T-helper 2 cell treated with Interferon-gamma antibody and Interleukin-4, amounts not matched to agents 100 ng/mL and 5 ng/mL, for 36 hours (primary cell): ENCODE measurements at regions not wholly inside any gene's neighbourhood (a gene's known extent, or its start where the extent isn't known, plus 50 kb on each side); places are given as distances from the start of the nearest gene placed in this dataset.

Experiments
- intact Hi-C: fragments of 100-400 bp; cut with micrococcal nuclease; formaldehyde crosslinking; loops from one replicate; pipeline ENCODE4 v1.15.1; 2023

GRCh38 chr18:61064911-61065310 is 268.3 kb upstream of the CDH20 start:
- intact Hi-C loops: no loop called here

- intact Hi-C loops: no loop called here
Measured at GRCh38 chr18:61076986-61077385, 256.2 kb upstream of the CDH20 start.

GRCh38 chr18:61079714-61080113 is 253.5 kb upstream of the CDH20 start:
- intact Hi-C loops: no loop called here

- intact Hi-C loops: no loop called here
Measured at GRCh38 chr18:61080954-61081528, 252.2 kb upstream of the CDH20 start.

- intact Hi-C loops: no loop called here
Measured at GRCh38 chr18:61082976-61083630, 250.1 kb upstream of the CDH20 start.

GRCh38 chr18:61085036-61085435 is 248.2 kb upstream of the CDH20 start:
- intact Hi-C loops: no loop called here

- intact Hi-C loops: no loop called here
Measured at GRCh38 chr18:61085761-61086160, 247.5 kb upstream of the CDH20 start.

- intact Hi-C loops: no loop called here
Measured at GRCh38 chr18:61086657-61087056, 246.6 kb upstream of the CDH20 start.

- intact Hi-C loops: loop anchor here (10.0 kb wide), 1 partner anchor 413 kb away; no protein-coding TSS in a partner anchor
Measured at GRCh38 chr18:61091379-61091778, 241.9 kb upstream of the CDH20 start.

GRCh38 chr18:61093965-61094364 is 239.3 kb upstream of the CDH20 start:
- intact Hi-C loops: loop anchor here (10.0 kb wide), 1 partner anchor 411 kb away; no protein-coding TSS in a partner anchor

- intact Hi-C loops: loop anchor here (10.0 kb wide), 1 partner anchor 409 kb away; no protein-coding TSS in a partner anchor
Measured at GRCh38 chr18:61096226-61096625, 237.0 kb upstream of the CDH20 start.

- intact Hi-C loops: no loop called here
Measured at GRCh38 chr18:61107113-61107512, 226.1 kb upstream of the CDH20 start.

GRCh38 chr18:61108706-61109105 is 224.5 kb upstream of the CDH20 start:
- intact Hi-C loops: no loop called here

GRCh38 chr18:61123309-61123708 is 209.9 kb upstream of the CDH20 start:
- intact Hi-C loops: no loop called here

GRCh38 chr18:61127714-61128467 is 205.3 kb upstream of the CDH20 start:
- intact Hi-C loops: no loop called here

- intact Hi-C loops: no loop called here
Measured at GRCh38 chr18:61129001-61129400, 204.2 kb upstream of the CDH20 start.

- intact Hi-C loops: no loop called here
Measured at GRCh38 chr18:61132031-61132430, 201.2 kb upstream of the CDH20 start.

- intact Hi-C loops: no loop called here
Measured at GRCh38 chr18:61133783-61134182, 199.4 kb upstream of the CDH20 start.

GRCh38 chr18:61136711-61137251 is 196.4 kb upstream of the CDH20 start:
- intact Hi-C loops: no loop called here

- intact Hi-C loops: no loop called here
Measured at GRCh38 chr18:61141691-61142090, 191.5 kb upstream of the CDH20 start.

- intact Hi-C loops: no loop called here
Measured at GRCh38 chr18:61148322-61148721, 184.9 kb upstream of the CDH20 start.

GRCh38 chr18:61149786-61150185 is 183.4 kb upstream of the CDH20 start:
- intact Hi-C loops: no loop called here
